Astrocyte (in vitro differentiated cells and primary cell): ENCODE measurements at regions not wholly inside any gene's neighbourhood (a gene's known extent, or its start where the extent isn't known, plus 50 kb on each side); places are given as distances from the start of the nearest gene placed in this dataset.

ENCODE experiments used
- EZH2 ChIP-seq: IDR thresholded peaks from 2 replicates; pipeline ENCODE4 v1.6.1; 2012; ENCODE audit warnings: mild to moderate bottlenecking, low read length, inconsistent platforms; ENCODE audit not compliant: insufficient read depth
- TF ChIP-seq, protein P1 (sequence below): IDR thresholded peaks from 2 replicates; pipeline ENCODE4 v1.5.1; 2011; ENCODE audit warnings: low read depth, mild to moderate bottlenecking, inconsistent platforms, low read length, moderate library complexity; ENCODE audit not compliant: insufficient read depth

GRCh38 chr12:60920841-60921495 is 1325.1 kb downstream of the SLC16A7 start:
- TF ChIP-seq, protein P1, sequence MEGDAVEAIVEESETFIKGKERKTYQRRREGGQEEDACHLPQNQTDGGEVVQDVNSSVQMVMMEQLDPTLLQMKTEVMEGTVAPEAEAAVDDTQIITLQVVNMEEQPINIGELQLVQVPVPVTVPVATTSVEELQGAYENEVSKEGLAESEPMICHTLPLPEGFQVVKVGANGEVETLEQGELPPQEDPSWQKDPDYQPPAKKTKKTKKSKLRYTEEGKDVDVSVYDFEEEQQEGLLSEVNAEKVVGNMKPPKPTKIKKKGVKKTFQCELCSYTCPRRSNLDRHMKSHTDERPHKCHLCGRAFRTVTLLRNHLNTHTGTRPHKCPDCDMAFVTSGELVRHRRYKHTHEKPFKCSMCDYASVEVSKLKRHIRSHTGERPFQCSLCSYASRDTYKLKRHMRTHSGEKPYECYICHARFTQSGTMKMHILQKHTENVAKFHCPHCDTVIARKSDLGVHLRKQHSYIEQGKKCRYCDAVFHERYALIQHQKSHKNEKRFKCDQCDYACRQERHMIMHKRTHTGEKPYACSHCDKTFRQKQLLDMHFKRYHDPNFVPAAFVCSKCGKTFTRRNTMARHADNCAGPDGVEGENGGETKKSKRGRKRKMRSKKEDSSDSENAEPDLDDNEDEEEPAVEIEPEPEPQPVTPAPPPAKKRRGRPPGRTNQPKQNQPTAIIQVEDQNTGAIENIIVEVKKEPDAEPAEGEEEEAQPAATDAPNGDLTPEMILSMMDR: no peak
- TF ChIP-seq EZH2: no peak
